NCI-H1417 (cell line): ENCODE measurements at regions not wholly inside any gene's neighbourhood (a gene's known extent, or its start where the extent isn't known, plus 50 kb on each side); places are given as distances from the start of the nearest gene placed in this dataset.
"Not testable (repeated sequence)": the region's sequence is repeated elsewhere in the genome, so short reads cannot be mapped to it uniquely, and the experiment has no call there.

ENCODE experiments used
- DNase-seq, 3 experiments: peaks; one replicate each; lab custom pipeline; 2025; lab: John Stamatoyannopoulos, UW

GRCh38 chr20:54938707-54939106 lies 463.3 kb downstream of the DOK5 start:
- DNase-seq: peak in 1 of 3 experiments; percentile 13

- DNase-seq: no peak
These were observed 458.0 kb downstream of the DOK5 start for GRCh38 chr20:54933212-54933904.

- no peak for DNase-seq
These were observed 453.8 kb downstream of the DOK5 start for GRCh38 chr20:54929191-54929590.

- DNase-seq: no peak
These were observed 453.2 kb downstream of the DOK5 start for GRCh38 chr20:54928564-54928963.

GRCh38 chr20:54922636-54923035 lies 447.2 kb downstream of the DOK5 start:
- DNase-seq: no peak

- no peak for DNase-seq
These were observed 446.7 kb downstream of the DOK5 start for GRCh38 chr20:54922096-54922495.

GRCh38 chr20:54920491-54920890 lies 445.1 kb downstream of the DOK5 start:
- DNase-seq: no peak

- DNase-seq: not testable (repeated sequence)
These were observed 443.6 kb downstream of the DOK5 start for GRCh38 chr20:54918993-54919392.

GRCh38 chr20:54914995-54915394 lies 439.6 kb downstream of the DOK5 start:
- peak; percentile 6 to 77 (median 72) for DNase-seq

GRCh38 chr20:54909702-54910101 lies 434.3 kb downstream of the DOK5 start:
- no peak for DNase-seq

GRCh38 chr20:54906134-54906533 lies 430.7 kb downstream of the DOK5 start:
- not testable (repeated sequence) for DNase-seq

GRCh38 chr20:54897787-54898186 lies 422.4 kb downstream of the DOK5 start:
- no peak for DNase-seq

- DNase-seq: no peak
These were observed 416.5 kb downstream of the DOK5 start for GRCh38 chr20:54891907-54892306.

GRCh38 chr20:54879393-54879792 lies 404.0 kb downstream of the DOK5 start:
- no peak for DNase-seq

GRCh38 chr20:54875307-54875706 lies 399.9 kb downstream of the DOK5 start:
- no peak for DNase-seq

GRCh38 chr20:54874718-54875117 lies 399.3 kb downstream of the DOK5 start:
- DNase-seq: no peak

- no peak for DNase-seq
These were observed 397.0 kb downstream of the DOK5 start for GRCh38 chr20:54872440-54872839.

- no peak for DNase-seq
These were observed 394.4 kb downstream of the DOK5 start for GRCh38 chr20:54869765-54870164.

- DNase-seq: no peak
These were observed 389.9 kb downstream of the DOK5 start for GRCh38 chr20:54865273-54865672.

GRCh38 chr20:54860716-54861115 lies 385.3 kb downstream of the DOK5 start:
- DNase-seq: no peak

- DNase-seq: no peak
These were observed 380.8 kb downstream of the DOK5 start for GRCh38 chr20:54856202-54856601.

GRCh38 chr20:54849741-54850140 lies 374.3 kb downstream of the DOK5 start:
- no peak for DNase-seq

- no peak for DNase-seq
These were observed 373.7 kb downstream of the DOK5 start for GRCh38 chr20:54848984-54849538.

GRCh38 chr20:54848262-54848661 lies 372.9 kb downstream of the DOK5 start:
- DNase-seq: peak in 1 of 3 experiments; percentile 20
